Ovary (tissue), 3 donors: ENCODE measurements at regions not wholly inside any gene's neighbourhood (a gene's known extent, or its start where the extent isn't known, plus 50 kb on each side); places are given as distances from the start of the nearest gene placed in this dataset.

ENCODE experiments used
- CTCF ChIP-seq, 3 donors: fragments of 450-650 bp in 2 of 3; fragments of 200-600 bp in 1 of 3; IDR thresholded peaks; one replicate each; pipeline versions ENCODE4 v1.5.1 to v1.8.0; 2016 to 2022; ENCODE audit warnings: antibody characterized with exemption in 3 of 3, mild to moderate bottlenecking in 1 of 3
- EP300 ChIP-seq: sonication (generic); formaldehyde crosslinking; IDR thresholded peaks from one replicate; pipeline ENCODE4 v1.6.1; 2017; ENCODE audit warnings: antibody characterized with exemption
- POLR2A ChIP-seq: fragments of 450-650 bp; IDR thresholded peaks from one replicate; pipeline ENCODE4 v1.6.1; 2017; ENCODE audit warnings: antibody characterized with exemption, mild to moderate bottlenecking, moderate library complexity
- donor health status: DM: no; HTN: no; CAD: no.

GRCh38 chr12:76223869-76224268 is 124.3 kb downstream of the BBS10 start:
- no peak for TF ChIP-seq CTCF (IDR thresholded peaks at IDR 0.05)
- no peak for TF ChIP-seq EP300
- TF ChIP-seq POLR2A = no peak
